GM23338 (cell line): ENCODE measurements at regions not wholly inside any gene's neighbourhood (a gene's known extent, or its start where the extent isn't known, plus 50 kb on each side); places are given as distances from the start of the nearest gene placed in this dataset.

Source experiments
- CREB1 ChIP-seq: fragments of 250-450 bp; sonication (Bioruptor Pico); IDR thresholded peaks from 2 replicates; pipeline ENCODE4 v1.5.0; 2020; ENCODE audit warnings: low read depth, mild to moderate bottlenecking, moderate library complexity
- CTCF ChIP-seq, 2 experiments: fragments of 200-600 bp in 1 of 2; sonication (generic) in 1 of 2; conservative IDR thresholded peaks; 2 replicates each; pipeline versions ENCODE4 v1.5.1 to v1.6.1; 2016 to 2017; ENCODE audit warnings: antibody characterized with exemption in 2 of 2, low read depth in 2 of 2, mild to moderate bottlenecking in 2 of 2, moderate library complexity in 1 of 2
- ETS1 ChIP-seq: IDR thresholded peaks from 2 replicates; pipeline ENCODE4 v1.6.1; 2016; ENCODE audit warnings: antibody characterized with exemption
- EZH2 ChIP-seq: fragments of 200-600 bp; sonication (generic); IDR thresholded peaks from one replicate; pipeline ENCODE4 v1.8.0; 2017; ENCODE audit warnings: antibody characterized with exemption, mild to moderate bottlenecking, low read depth; ENCODE audit not compliant: unreplicated experiment
- EZH2phosphoT487 ChIP-seq: fragments of 200-600 bp; sonication (generic); IDR thresholded peaks from one replicate; pipeline ENCODE4 v1.8.1; 2018; ENCODE audit warnings: antibody characterized with exemption; ENCODE audit not compliant: unreplicated experiment
- JUNB ChIP-seq: IDR thresholded peaks from one replicate; pipeline ENCODE4 v1.6.1; 2016; ENCODE audit warnings: antibody characterized with exemption; ENCODE audit not compliant: unreplicated experiment
- NANOG ChIP-seq: IDR thresholded peaks from 2 replicates; pipeline ENCODE4 v1.6.1; 2016; ENCODE audit warnings: antibody characterized with exemption, borderline replicate concordance
- POLR2AphosphoS5 ChIP-seq: IDR thresholded peaks from 2 replicates; pipeline ENCODE4 v1.6.1; 2016; ENCODE audit warnings: antibody characterized with exemption, low read depth
- REST ChIP-seq: IDR thresholded peaks from one replicate; pipeline ENCODE4 v1.6.1; 2018; ENCODE audit warnings: antibody characterized with exemption; ENCODE audit not compliant: unreplicated experiment
- STAT1 ChIP-seq: IDR thresholded peaks from one replicate; pipeline ENCODE4 v1.6.1; 2016; ENCODE audit warnings: antibody characterized with exemption; ENCODE audit not compliant: unreplicated experiment
- ZNF114 ChIP-seq: fragments of 250-450 bp; sonication (Bioruptor Pico); IDR thresholded peaks from 2 replicates; pipeline ENCODE4 v1.5.0; 2020; ENCODE audit warnings: mild to moderate bottlenecking, moderate library complexity
- ZNF331 ChIP-seq: fragments of 250-450 bp; sonication (Bioruptor Pico); IDR thresholded peaks from 2 replicates; pipeline ENCODE4 v1.5.0; 2020; ENCODE audit warnings: low read depth, mild to moderate bottlenecking, moderate library complexity
- ZNF462 ChIP-seq: fragments of 250-450 bp; sonication (Bioruptor Pico); IDR thresholded peaks from 2 replicates; pipeline ENCODE4 v1.5.0; 2020; ENCODE audit warnings: mild to moderate bottlenecking, moderate library complexity

GRCh38 chr3:76370749-76371520, 585.6 kb upstream of the ZNF717 start:
- no peak for TF ChIP-seq EZH2
- no peak for TF ChIP-seq CTCF (conservative IDR thresholded peaks at IDR 0.05; ENCODE audit: low read depth in 2 of 2)
- no peak for TF ChIP-seq REST
- no peak for TF ChIP-seq NANOG
- no peak for TF ChIP-seq POLR2AphosphoS5
- no peak for TF ChIP-seq STAT1
- no peak for TF ChIP-seq JUNB
- TF ChIP-seq CREB1, result no peak
- TF ChIP-seq EZH2phosphoT487, result no peak
- no peak for TF ChIP-seq ETS1
- TF ChIP-seq ZNF114 (CRISPR knock-in tag), result no peak
- TF ChIP-seq ZNF462 (CRISPR knock-in tag), result no peak
- TF ChIP-seq ZNF331 (CRISPR knock-in tag), result no peak
